SH-SY5Y (cell line): ENCODE measurements at regions not wholly inside any gene's neighbourhood (a gene's known extent, or its start where the extent isn't known, plus 50 kb on each side); places are given as distances from the start of the nearest gene placed in this dataset.

ENCODE experiments used
- GATA2 ChIP-seq: IDR thresholded peaks from 2 replicates; pipeline ENCODE4 v1.6.1; 2011; ENCODE audit warnings: mild to moderate bottlenecking, low read depth, low read length
- GATA3 ChIP-seq: IDR thresholded peaks from 2 replicates; pipeline ENCODE4 v1.6.1; 2011; ENCODE audit warnings: low read depth, mild to moderate bottlenecking, low read length, moderate library complexity

- no peak for TF ChIP-seq GATA2
- TF ChIP-seq GATA3: no peak
Measured at GRCh38 chr12:83474369-83474768, 787.7 kb downstream of the TMTC2 start.
